ENCODE measurements at regions not wholly inside any gene's neighbourhood (a gene's known extent, or its start where the extent isn't known, plus 50 kb on each side); places are given as distances from the start of the nearest gene placed in this dataset.

- no peak overlapping the region for H3K4me3 ChIP-seq (ENCODE audit: low read depth, low read length)
- TF ChIP-seq CTCF (IDR thresholded peaks at IDR 0.05; ENCODE audit: borderline replicate concordance, insufficient read depth, low read depth, low read length): peak; percentile 38; the same call in 1 of the 2 replicates
These were observed 64.0 kb upstream of the DGKG start for GRCh38 chr3:186425788-186426730.

DNA sequence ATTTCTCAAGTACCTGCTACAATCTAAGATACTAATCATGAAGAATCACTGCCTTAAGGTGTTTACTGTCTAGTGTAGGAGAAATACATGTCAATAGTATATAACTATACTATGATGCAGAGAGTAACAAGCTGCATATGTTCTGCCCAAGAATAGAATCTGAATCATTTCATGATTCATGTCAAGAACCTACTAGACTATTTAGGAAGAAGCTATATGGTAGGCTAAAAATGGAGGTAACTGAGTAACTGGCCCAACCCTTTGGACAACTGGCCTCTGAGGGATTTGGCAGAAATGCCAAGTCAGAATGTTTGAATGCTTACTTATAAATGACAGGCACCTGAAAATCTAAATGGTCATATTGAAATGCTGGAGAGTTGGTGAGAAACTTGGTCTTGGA, 59.9 kb upstream of the DGKG start:
- TF ChIP-seq CTCF (IDR thresholded peaks at IDR 0.05; ENCODE audit: borderline replicate concordance, insufficient read depth, low read depth, low read length): no peak
- H3K4me3 ChIP-seq (ENCODE audit: low read depth, low read length): no peak overlapping the region

DNA sequence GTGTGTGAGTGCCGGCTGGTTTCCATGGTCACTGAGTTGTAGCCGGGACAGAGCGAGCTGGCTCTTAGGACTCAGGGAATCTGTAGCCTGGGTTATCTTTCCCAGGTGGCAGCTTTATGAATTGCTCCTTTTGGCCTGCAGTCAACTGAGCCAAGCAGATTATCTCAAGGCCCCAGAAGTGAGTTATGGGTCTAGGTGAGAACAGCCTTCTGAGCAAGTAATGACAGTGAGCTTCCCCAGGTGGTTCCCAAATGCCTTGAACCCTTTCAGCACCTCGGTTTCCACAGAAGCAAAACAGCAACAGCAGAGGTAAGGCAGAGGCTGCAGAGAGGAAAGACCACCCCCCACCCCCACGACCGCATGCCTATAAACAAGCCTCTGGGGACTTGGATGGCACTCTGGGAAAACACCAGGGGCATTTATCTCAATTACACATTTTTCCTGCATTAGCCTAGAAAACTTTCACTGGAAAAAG, 56.7 kb upstream of the DGKG start:
- TF ChIP-seq CTCF (IDR thresholded peaks at IDR 0.05; ENCODE audit: borderline replicate concordance, insufficient read depth, low read depth, low read length): no peak
- H3K4me3 ChIP-seq (ENCODE audit: low read depth, low read length): no peak overlapping the region

- no peak overlapping the region for H3K4me3 ChIP-seq (ENCODE audit: low read depth, low read length)
- TF ChIP-seq CTCF (IDR thresholded peaks at IDR 0.05; ENCODE audit: borderline replicate concordance, insufficient read depth, low read depth, low read length): no peak
These were observed 55.8 kb upstream of the DGKG start for GRCh38 chr3:186417791-186418190.

DNA sequence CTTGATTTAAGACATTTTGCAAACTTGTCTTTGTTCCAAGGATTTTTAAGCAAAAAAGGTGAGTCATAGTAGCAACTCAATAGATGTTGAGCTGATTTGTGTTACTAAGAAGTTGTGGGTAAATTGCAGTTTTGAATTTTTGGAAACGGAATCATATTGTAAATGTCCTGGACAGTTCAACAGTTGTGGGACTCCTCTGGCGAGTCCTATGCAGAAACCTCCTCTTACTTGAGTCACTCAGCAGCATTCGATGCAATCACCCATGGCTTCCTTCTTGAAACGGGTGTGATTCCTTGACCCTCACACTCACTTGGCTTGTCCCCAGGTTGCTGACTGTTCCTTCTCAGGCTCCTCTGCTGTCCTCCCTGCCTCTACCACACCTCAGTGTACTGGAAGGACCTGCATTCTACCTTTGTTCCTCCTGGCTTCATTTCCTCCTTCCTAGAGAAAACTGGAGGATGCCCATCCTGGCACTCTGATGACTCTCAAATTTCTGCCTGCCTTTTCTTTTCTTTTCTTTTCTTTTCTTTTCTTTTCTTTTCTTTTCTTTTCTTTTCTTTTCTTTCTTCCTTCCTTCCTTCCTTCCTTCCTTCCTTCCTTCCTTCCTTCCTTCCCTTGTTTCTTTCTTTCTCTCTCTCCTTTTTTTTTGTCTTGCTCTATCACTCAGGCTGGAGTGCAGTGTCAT, 52.8 kb upstream of the DGKG start:
- no peak for TF ChIP-seq CTCF (IDR thresholded peaks at IDR 0.05; ENCODE audit: borderline replicate concordance, insufficient read depth, low read depth, low read length)
- no peak overlapping the region for H3K4me3 ChIP-seq (ENCODE audit: low read depth, low read length)

- no peak for TF ChIP-seq CTCF (IDR thresholded peaks at IDR 0.05; ENCODE audit: borderline replicate concordance, insufficient read depth, low read depth, low read length)
- peak overlapping the region; percentile 27 for H3K4me3 ChIP-seq (ENCODE audit: low read depth, low read length)
These were observed 51.8 kb upstream of the DGKG start for GRCh38 chr3:186413615-186414415.
